NCI-H345 (cell line): ENCODE measurements at regions not wholly inside any gene's neighbourhood (a gene's known extent, or its start where the extent isn't known, plus 50 kb on each side); places are given as distances from the start of the nearest gene placed in this dataset.

ENCODE experiments used
- DNase-seq: peaks from one replicate; lab custom pipeline; 2025; lab: John Stamatoyannopoulos, UW

GRCh38 chr3:28738425-28738824 is 389.8 kb upstream of the AZI2 start:
- DNase-seq: no peak

- DNase-seq: no peak
Observed at GRCh38 chr3:28739647-28740046, 391.0 kb upstream of the AZI2 start.

- no peak for DNase-seq
Observed at GRCh38 chr3:28743271-28743670, 394.6 kb upstream of the AZI2 start.

GRCh38 chr3:28743831-28744230 is 395.2 kb upstream of the AZI2 start:
- peak; percentile 34 for DNase-seq

GRCh38 chr3:28745436-28745835 is 396.8 kb upstream of the AZI2 start:
- DNase-seq: no peak

GRCh38 chr3:28745916-28746617 is 397.4 kb upstream of the AZI2 start:
- peak; percentile 61 for DNase-seq

- no peak for DNase-seq
Observed at GRCh38 chr3:28746990-28747389, 398.4 kb upstream of the AZI2 start.

- DNase-seq: no peak
Observed at GRCh38 chr3:28751864-28752263, 403.2 kb upstream of the AZI2 start.

GRCh38 chr3:28752290-28752689 is 403.7 kb upstream of the AZI2 start:
- DNase-seq: no peak

GRCh38 chr3:28756056-28756455 is 407.4 kb upstream of the AZI2 start:
- no peak for DNase-seq

GRCh38 chr3:28758115-28758514 is 409.5 kb upstream of the AZI2 start:
- DNase-seq: no peak

GRCh38 chr3:28761375-28761774 is 412.8 kb upstream of the AZI2 start:
- DNase-seq: no peak

- no peak for DNase-seq
Observed at GRCh38 chr3:28765194-28765593, 416.6 kb upstream of the AZI2 start.

GRCh38 chr3:28768439-28768838 is 419.8 kb upstream of the AZI2 start:
- no peak for DNase-seq

- DNase-seq: no peak
Observed at GRCh38 chr3:28777806-28778475, 429.3 kb upstream of the AZI2 start.

GRCh38 chr3:28780480-28780879 is 431.9 kb upstream of the AZI2 start:
- no peak for DNase-seq

- DNase-seq: no peak
Observed at GRCh38 chr3:28781053-28781452, 432.4 kb upstream of the AZI2 start.

- DNase-seq: no peak
Observed at GRCh38 chr3:28786446-28786845, 437.8 kb upstream of the AZI2 start.

GRCh38 chr3:28788571-28788970 is 439.9 kb upstream of the AZI2 start:
- no peak for DNase-seq

- DNase-seq: peak; percentile 49
Observed at GRCh38 chr3:28791713-28792255, 443.2 kb upstream of the AZI2 start.

GRCh38 chr3:28792604-28793003 is 444.0 kb upstream of the AZI2 start:
- DNase-seq: no peak

GRCh38 chr3:28799084-28799483 is 450.5 kb upstream of the AZI2 start:
- no peak for DNase-seq

- DNase-seq: no peak
Observed at GRCh38 chr3:28800203-28800602, 451.6 kb upstream of the AZI2 start.

- no peak for DNase-seq
Observed at GRCh38 chr3:28808068-28808467, 459.4 kb upstream of the AZI2 start.
